C4-2B (cell line): ENCODE measurements at regions not wholly inside any gene's neighbourhood (a gene's known extent, or its start where the extent isn't known, plus 50 kb on each side); places are given as distances from the start of the nearest gene placed in this dataset.
"Not testable (repeated sequence)": the region's sequence is repeated elsewhere in the genome, so short reads cannot be mapped to it uniquely, and the experiment has no call there.

Experiments
- ZFX ChIP-seq: fragments of 450-650 bp; IDR thresholded peaks from 2 replicates; pipeline ENCODE4 v1.6.1; 2017
- TF ChIP-seq, protein P1 (sequence below): fragments of 450-650 bp; conservative IDR thresholded peaks from 2 replicates; pipeline ENCODE4 v1.5.1; 2017; ENCODE audit warnings: mild to moderate bottlenecking

- TF ChIP-seq, protein P1, sequence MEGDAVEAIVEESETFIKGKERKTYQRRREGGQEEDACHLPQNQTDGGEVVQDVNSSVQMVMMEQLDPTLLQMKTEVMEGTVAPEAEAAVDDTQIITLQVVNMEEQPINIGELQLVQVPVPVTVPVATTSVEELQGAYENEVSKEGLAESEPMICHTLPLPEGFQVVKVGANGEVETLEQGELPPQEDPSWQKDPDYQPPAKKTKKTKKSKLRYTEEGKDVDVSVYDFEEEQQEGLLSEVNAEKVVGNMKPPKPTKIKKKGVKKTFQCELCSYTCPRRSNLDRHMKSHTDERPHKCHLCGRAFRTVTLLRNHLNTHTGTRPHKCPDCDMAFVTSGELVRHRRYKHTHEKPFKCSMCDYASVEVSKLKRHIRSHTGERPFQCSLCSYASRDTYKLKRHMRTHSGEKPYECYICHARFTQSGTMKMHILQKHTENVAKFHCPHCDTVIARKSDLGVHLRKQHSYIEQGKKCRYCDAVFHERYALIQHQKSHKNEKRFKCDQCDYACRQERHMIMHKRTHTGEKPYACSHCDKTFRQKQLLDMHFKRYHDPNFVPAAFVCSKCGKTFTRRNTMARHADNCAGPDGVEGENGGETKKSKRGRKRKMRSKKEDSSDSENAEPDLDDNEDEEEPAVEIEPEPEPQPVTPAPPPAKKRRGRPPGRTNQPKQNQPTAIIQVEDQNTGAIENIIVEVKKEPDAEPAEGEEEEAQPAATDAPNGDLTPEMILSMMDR: not testable (repeated sequence)
- TF ChIP-seq ZFX: not testable (repeated sequence)
Measured at GRCh38 chr9:39624048-39624447, 268.6 kb downstream of the SPATA31A1 start.
